ENCODE measurements at regions not wholly inside any gene's neighbourhood (a gene's known extent, or its start where the extent isn't known, plus 50 kb on each side); places are given as distances from the start of the nearest gene placed in this dataset.
"Not testable (repeated sequence)": the region's sequence is repeated elsewhere in the genome, so short reads cannot be mapped to it uniquely, and the experiment has no call there.

GRCh38 chr9:103068753-103069152 lies 73.6 kb downstream of the CYLC2 start:
- no peak for DNase-seq (ENCODE audit: low read depth)

- DNase-seq (ENCODE audit: low read depth) = no peak
Measured at GRCh38 chr9:103078581-103078980, 83.4 kb downstream of the CYLC2 start.

- no peak for DNase-seq (ENCODE audit: low read depth)
Measured at GRCh38 chr9:103082494-103082893, 87.4 kb downstream of the CYLC2 start.

- no peak for DNase-seq (ENCODE audit: low read depth)
Measured at GRCh38 chr9:103089357-103089756, 94.2 kb downstream of the CYLC2 start.

- no peak for DNase-seq (ENCODE audit: low read depth)
Measured at GRCh38 chr9:103104101-103104500, 109.0 kb downstream of the CYLC2 start.

GRCh38 chr9:103116246-103116645 lies 121.1 kb downstream of the CYLC2 start:
- no peak for DNase-seq (ENCODE audit: low read depth)

GRCh38 chr9:103126494-103126893 lies 131.4 kb downstream of the CYLC2 start:
- DNase-seq (ENCODE audit: low read depth) = no peak

GRCh38 chr9:103139891-103140290 lies 144.8 kb downstream of the CYLC2 start:
- DNase-seq (ENCODE audit: low read depth) = no peak

GRCh38 chr9:103152473-103152872 lies 157.3 kb downstream of the CYLC2 start:
- DNase-seq (ENCODE audit: low read depth) = no peak

- DNase-seq (ENCODE audit: low read depth) = no peak
Measured at GRCh38 chr9:103167530-103167929, 172.4 kb downstream of the CYLC2 start.

- DNase-seq (ENCODE audit: low read depth) = no peak
Measured at GRCh38 chr9:103168254-103168653, 173.1 kb downstream of the CYLC2 start.

GRCh38 chr9:103169798-103170197 lies 174.7 kb downstream of the CYLC2 start:
- no peak for DNase-seq (ENCODE audit: low read depth)

- no peak for DNase-seq (ENCODE audit: low read depth)
Measured at GRCh38 chr9:103183701-103184171, 188.6 kb downstream of the CYLC2 start.

- no peak for DNase-seq (ENCODE audit: low read depth)
Measured at GRCh38 chr9:103186959-103187358, 191.8 kb downstream of the CYLC2 start.

- no peak for DNase-seq (ENCODE audit: low read depth)
Measured at GRCh38 chr9:103188781-103189350, 193.7 kb downstream of the CYLC2 start.

GRCh38 chr9:103193992-103194391 lies 198.9 kb downstream of the CYLC2 start:
- no peak for DNase-seq (ENCODE audit: low read depth)

GRCh38 chr9:103203172-103203571 lies 208.0 kb downstream of the CYLC2 start:
- DNase-seq (ENCODE audit: low read depth) = no peak

- DNase-seq (ENCODE audit: low read depth) = not testable (repeated sequence)
Measured at GRCh38 chr9:103205881-103206585, 210.9 kb downstream of the CYLC2 start.

- no peak for DNase-seq (ENCODE audit: low read depth)
Measured at GRCh38 chr9:103210607-103211006, 215.5 kb downstream of the CYLC2 start.

GRCh38 chr9:103215197-103215596 lies 220.1 kb downstream of the CYLC2 start:
- no peak for DNase-seq (ENCODE audit: low read depth)

- no peak for DNase-seq (ENCODE audit: low read depth)
Measured at GRCh38 chr9:103225702-103226646, 230.8 kb downstream of the CYLC2 start.

GRCh38 chr9:103226647-103227013 lies 231.5 kb downstream of the CYLC2 start:
- no peak for DNase-seq (ENCODE audit: low read depth)
